ENCODE measurements at regions not wholly inside any gene's neighbourhood (a gene's known extent, or its start where the extent isn't known, plus 50 kb on each side); places are given as distances from the start of the nearest gene placed in this dataset.

GRCh38 chr2:137857881-137858280 is 106.4 kb upstream of the HNMT start:
- TF ChIP-seq CTCF (IDR thresholded peaks at IDR 0.05): no peak
- TF ChIP-seq POLR2AphosphoS5 (IDR thresholded peaks at IDR 0.05): no peak
- no peak for TF ChIP-seq POLR2A (IDR thresholded peaks at IDR 0.05)

Measured in breast epithelium (tissue), 3 donors.